ENCODE measurements at regions not wholly inside any gene's neighbourhood (a gene's known extent, or its start where the extent isn't known, plus 50 kb on each side); places are given as distances from the start of the nearest gene placed in this dataset.

DNA sequence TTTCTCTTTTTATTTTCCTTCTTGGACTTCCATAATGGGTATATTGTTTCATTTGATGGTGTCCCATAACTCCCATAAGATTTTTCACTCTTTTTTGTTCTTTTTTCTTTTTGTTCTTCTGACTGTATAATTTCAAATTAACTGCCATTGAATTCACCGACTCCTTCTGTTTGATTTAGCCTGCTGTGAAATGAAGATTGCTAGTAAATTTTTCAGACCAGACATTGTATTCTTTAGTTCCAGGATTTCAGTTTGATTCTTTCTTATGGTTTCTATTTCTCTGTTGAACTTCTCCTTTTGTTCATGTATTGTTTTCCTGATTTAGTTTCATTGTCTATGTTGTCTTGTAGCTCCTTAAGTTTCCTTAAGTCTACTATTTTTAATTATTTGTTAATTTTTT lies 87.6 kb upstream of the SPOPL start:
- TF ChIP-seq, protein P1, sequence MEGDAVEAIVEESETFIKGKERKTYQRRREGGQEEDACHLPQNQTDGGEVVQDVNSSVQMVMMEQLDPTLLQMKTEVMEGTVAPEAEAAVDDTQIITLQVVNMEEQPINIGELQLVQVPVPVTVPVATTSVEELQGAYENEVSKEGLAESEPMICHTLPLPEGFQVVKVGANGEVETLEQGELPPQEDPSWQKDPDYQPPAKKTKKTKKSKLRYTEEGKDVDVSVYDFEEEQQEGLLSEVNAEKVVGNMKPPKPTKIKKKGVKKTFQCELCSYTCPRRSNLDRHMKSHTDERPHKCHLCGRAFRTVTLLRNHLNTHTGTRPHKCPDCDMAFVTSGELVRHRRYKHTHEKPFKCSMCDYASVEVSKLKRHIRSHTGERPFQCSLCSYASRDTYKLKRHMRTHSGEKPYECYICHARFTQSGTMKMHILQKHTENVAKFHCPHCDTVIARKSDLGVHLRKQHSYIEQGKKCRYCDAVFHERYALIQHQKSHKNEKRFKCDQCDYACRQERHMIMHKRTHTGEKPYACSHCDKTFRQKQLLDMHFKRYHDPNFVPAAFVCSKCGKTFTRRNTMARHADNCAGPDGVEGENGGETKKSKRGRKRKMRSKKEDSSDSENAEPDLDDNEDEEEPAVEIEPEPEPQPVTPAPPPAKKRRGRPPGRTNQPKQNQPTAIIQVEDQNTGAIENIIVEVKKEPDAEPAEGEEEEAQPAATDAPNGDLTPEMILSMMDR (IDR thresholded peaks at IDR 0.05): no peak
- peaks cover 0 to 28% of the 10 kb centered on the region in 2 donors for H3K9me3 ChIP-seq
- no peaks in the 10 kb centered on the region for H3K27me3 ChIP-seq
- H3K27ac ChIP-seq: no peak overlapping the region
- H3K4me3 ChIP-seq: no peak overlapping the region
- no peak for DNase-seq (ENCODE audit: low spot score)
- H3K36me3 ChIP-seq: no peaks in the 10 kb centered on the region
- no peaks in the 10 kb centered on the region for H3K4me1 ChIP-seq

DNA sequence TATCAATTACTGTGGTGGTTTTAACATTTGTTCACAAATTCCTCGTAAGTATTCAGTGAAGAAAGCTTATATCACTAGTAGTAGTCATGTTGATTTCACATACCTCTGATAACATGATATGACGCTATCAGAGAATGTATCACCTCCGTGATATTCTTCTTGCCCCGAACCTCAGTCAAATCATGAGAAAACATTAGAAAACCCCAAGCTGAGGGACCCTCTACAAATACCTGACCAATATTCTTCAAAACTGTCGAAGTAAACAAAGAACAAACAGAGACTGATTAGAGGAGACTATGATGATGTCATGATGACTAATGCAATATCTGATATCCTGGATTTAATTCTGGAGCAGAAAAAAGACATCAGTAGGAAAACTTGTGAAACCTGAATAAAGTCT lies 85.6 kb upstream of the SPOPL start:
- H3K4me3 ChIP-seq: no peak overlapping the region
- peaks cover 0 to 23% of the 10 kb centered on the region in 2 donors for H3K9me3 ChIP-seq
- no peaks in the 10 kb centered on the region for H3K4me1 ChIP-seq
- H3K36me3 ChIP-seq: no peaks in the 10 kb centered on the region
- DNase-seq (ENCODE audit: low spot score): no peak
- TF ChIP-seq, protein P1 (IDR thresholded peaks at IDR 0.05): no peak
- H3K27me3 ChIP-seq: no peaks in the 10 kb centered on the region
- no peak overlapping the region for H3K27ac ChIP-seq

DNA sequence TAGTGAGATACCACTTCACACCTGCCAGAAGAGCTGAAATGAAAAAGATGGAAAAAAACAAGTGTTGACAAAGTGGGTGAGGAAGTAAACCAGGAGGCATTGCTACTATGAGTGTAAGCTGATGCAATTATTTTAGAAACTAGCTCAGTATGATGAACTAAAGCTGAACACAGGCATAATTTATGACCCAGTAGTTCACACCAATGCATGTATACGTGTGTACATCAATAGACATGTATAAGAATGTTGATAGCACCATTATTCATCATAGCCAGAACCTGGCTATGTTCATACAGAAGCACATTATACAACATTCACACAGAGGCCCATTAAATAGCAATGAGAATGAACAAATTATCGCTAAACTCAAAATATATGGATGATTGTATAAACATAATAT lies 83.1 kb upstream of the SPOPL start:
- Histone ChIP-seq H3K4me3 (no peak overlapping the region), H3K27ac (no peak overlapping the region), H3K36me3 (no peaks in the 10 kb centered on the region), H3K9me3 (peaks cover 0 to 12% of the 10 kb centered on the region in 2 donors), H3K27me3 (no peaks in the 10 kb centered on the region), H3K4me1 (peaks cover 0 to 5% of the 10 kb centered on the region in 2 donors)
- TF ChIP-seq, protein P1 (IDR thresholded peaks at IDR 0.05): no peak
- DNase-seq (ENCODE audit: low spot score): no peak

DNA sequence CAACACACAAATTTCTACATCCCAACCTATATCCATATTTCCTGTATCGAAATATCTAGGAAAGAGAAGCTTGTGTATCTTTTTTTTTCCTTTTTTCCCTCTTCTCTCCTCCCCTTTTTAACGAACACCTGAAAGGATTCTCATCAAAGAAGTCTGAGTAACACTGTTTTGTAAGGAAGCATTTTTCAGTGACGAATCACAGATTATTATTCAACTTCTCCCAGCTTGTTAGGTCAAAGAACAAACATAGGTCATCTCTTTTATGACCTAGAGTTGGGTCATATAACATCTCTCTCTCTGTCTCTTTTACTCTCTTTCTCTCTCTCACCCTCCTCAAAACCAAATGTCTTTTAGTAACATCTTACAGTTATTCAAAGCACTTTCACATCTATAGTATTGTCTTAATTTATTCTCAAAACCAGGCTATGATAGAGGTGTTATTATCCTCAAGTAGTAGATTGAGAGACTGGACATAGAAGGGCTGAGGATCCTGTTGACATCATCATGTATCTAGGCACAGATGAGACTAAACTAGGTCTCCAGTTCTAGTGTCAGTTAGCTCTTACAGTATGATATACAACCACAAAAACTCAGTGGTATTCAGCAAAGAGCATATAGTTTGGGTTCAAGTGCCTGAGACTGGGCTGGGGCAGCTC lies 80.1 kb upstream of the SPOPL start:
- DNase-seq (ENCODE audit: low spot score): no peak
- H3K27ac ChIP-seq: no peak overlapping the region
- no peak overlapping the region for H3K4me3 ChIP-seq
- H3K36me3 ChIP-seq: no peaks in the 10 kb centered on the region
- peaks cover 0 to 5% of the 10 kb centered on the region in 2 donors for H3K4me1 ChIP-seq
- no peaks in the 10 kb centered on the region for H3K27me3 ChIP-seq
- H3K9me3 ChIP-seq: peaks cover 0 to 4% of the 10 kb centered on the region in 2 donors
- TF ChIP-seq, protein P1 (IDR thresholded peaks at IDR 0.05): no peak

DNA sequence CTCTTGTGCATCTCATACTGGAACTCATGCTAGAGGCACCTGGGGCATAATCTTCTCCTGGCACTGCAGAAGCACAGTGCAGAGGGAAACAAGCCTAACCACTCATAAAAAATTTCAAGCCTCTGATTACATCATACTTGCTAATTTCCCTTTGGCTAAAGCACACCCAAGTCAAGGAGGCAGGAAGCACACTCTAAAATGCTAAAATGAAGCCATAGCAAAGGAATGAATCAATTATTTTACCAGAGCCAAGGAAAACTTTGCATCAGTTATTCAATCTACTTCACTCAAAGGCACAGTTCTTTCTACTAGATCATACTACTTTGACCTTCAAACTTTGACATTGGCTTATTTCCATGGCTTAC lies 79.6 kb upstream of the SPOPL start:
- TF ChIP-seq, protein P1 (IDR thresholded peaks at IDR 0.05): no peak

DNA sequence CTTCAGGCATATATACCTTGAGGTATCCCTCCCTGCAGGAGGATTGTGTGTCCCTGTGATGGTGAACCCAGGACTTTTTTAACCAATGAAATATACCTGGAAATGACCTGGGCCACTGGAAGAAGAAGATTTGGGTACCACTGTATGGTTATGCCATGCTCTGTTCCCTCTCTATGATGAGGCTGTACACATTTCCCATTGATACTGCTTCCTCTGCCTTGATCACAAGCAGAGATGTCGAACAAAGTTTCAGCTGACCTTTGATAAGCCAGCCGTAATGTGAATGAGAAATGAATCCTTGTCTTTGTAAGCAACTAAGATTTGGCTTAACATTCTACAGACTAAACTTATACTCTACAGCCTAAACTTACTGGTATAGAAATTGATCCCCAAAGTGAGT lies 78.4 kb upstream of the SPOPL start:
- Histone ChIP-seq H3K27me3 (no peaks in the 10 kb centered on the region), H3K27ac (no peak overlapping the region), H3K9me3 (peaks cover 0 to 10% of the 10 kb centered on the region in 2 donors), H3K4me1 (peaks cover 0 to 5% of the 10 kb centered on the region in 2 donors), H3K36me3 (no peaks in the 10 kb centered on the region), H3K4me3 (no peak overlapping the region)
- DNase-seq (ENCODE audit: low spot score): no peak
- TF ChIP-seq, protein P1 (IDR thresholded peaks at IDR 0.05): no peak

More for the DNA sequence above, 79.6 kb upstream of the SPOPL start:
- H3K27me3 ChIP-seq: no peaks in the 10 kb centered on the region
- H3K27ac ChIP-seq: no peak overlapping the region
- H3K4me3 ChIP-seq: no peak overlapping the region
- H3K4me1 ChIP-seq: peaks cover 0 to 5% of the 10 kb centered on the region in 2 donors
- peaks cover 0 to 10% of the 10 kb centered on the region in 2 donors for H3K9me3 ChIP-seq
- no peak for DNase-seq (ENCODE audit: low spot score)
- no peaks in the 10 kb centered on the region for H3K36me3 ChIP-seq
